ENCODE measurements at regions not wholly inside any gene's neighbourhood (a gene's known extent, or its start where the extent isn't known, plus 50 kb on each side); places are given as distances from the start of the nearest gene placed in this dataset.

DNA sequence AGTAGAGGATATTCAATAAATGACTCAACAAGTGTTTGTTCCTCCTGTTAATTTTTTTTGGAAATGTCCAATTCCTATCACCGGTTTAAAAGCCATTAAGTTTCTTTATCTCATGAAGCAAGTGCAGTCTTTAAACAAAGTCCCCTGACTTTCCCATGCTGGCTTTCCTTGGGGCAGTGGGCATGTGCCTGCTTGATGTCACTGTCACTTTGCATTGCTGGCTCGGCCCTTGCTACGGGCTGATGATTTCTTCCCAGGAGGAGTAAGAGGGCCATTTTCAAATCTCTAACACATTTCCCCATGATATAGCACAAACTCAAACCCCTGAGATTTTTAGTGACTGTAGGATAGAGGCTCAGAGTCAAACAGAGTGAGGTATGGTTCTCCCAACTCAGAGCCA, 275.8 kb upstream of the TENM3 start:
- SMC1A ChIA-PET (ENCODE audit: uncharacterized antibody, unreplicated experiment): no interaction called here
- H3K27me3 ChIP-seq (replicated peaks in 1 of 2; ENCODE audit: control insufficient read depth in 2 of 2, insufficient read depth in 2 of 2, low read length in 1 of 2): no peaks in the 10 kb centered on the region
- FAIRE-seq (no peak), ATAC-seq (no peak), DNase-seq (ENCODE audit: low read depth, low spot score) (no peak)
- no peak overlapping the region for H3K4me2 ChIP-seq (ENCODE audit: control insufficient read depth, insufficient read depth)
- H2AFZ ChIP-seq (ENCODE audit: control insufficient read depth, low read depth, low read length): no peak overlapping the region
- POLR2A ChIA-PET: no interaction called here
- RAD21 ChIA-PET (ENCODE audit: unreplicated experiment): no interaction called here
- in situ Hi-C loops (cut with MboI) (no loop called here), intact Hi-C loops (cut with micrococcal nuclease; ENCODE audit: unreplicated experiment) (no loop called here)
- no TSS peak for BruUV-seq (replicated peaks)
- H3K4me1 ChIP-seq (ENCODE audit: control insufficient read depth, insufficient read depth, low read length): no peaks in the 10 kb centered on the region
- CTCF ChIA-PET: no interaction called here
- no peaks in the 10 kb centered on the region for H4K20me1 ChIP-seq (ENCODE audit: control insufficient read depth, insufficient read depth)
- whole genome bisulfite sequencing (ENCODE audit: insufficient coverage, insufficient replicate concordance, low lambda C conversion rate, missing lambda C conversion rate): 98% methylated on average over 3 of the region's 3 CpGs
- H3K27ac ChIP-seq (ENCODE audit: control insufficient read depth, insufficient read depth): no peak overlapping the region
- H3K36me3 ChIP-seq (ENCODE audit: control insufficient read depth in 2 of 2, insufficient read depth in 2 of 2, low read length in 1 of 2): no peaks in the 10 kb centered on the region
- H3K9me3 ChIP-seq (replicated peaks; ENCODE audit: control insufficient read depth, insufficient read depth, low read length): no peaks in the 10 kb centered on the region; the same call in 2 of the 3 replicates
- H3K79me2 ChIP-seq (ENCODE audit: control insufficient read depth, insufficient read depth, low read length): no peaks in the 10 kb centered on the region
- TF ChIP-seq, protein P1, sequence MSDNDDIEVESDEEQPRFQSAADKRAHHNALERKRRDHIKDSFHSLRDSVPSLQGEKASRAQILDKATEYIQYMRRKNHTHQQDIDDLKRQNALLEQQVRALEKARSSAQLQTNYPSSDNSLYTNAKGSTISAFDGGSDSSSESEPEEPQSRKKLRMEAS (IDR thresholded peaks at IDR 0.05; ENCODE audit: low read depth, low read length): no peak
- TF ChIP-seq FOXK2 (IDR thresholded peaks at IDR 0.05) (no peak), MYC (IDR thresholded peaks at IDR 0.05; ENCODE audit: insufficient read depth, insufficient read length, insufficient replicate concordance, low read length, severe bottlenecking) (no peak), SIX5 (IDR thresholded peaks at IDR 0.05; ENCODE audit: low read depth, low read length, severe bottlenecking) (no peak), NFXL1 (IDR thresholded peaks at IDR 0.05; ENCODE audit: borderline replicate concordance) (no peak), MXI1 (IDR thresholded peaks at IDR 0.05; ENCODE audit: low read depth, low read length) (no peak), RB1 (IDR thresholded peaks at IDR 0.05; ENCODE audit: borderline replicate concordance) (no peak), SMAD1 (IDR thresholded peaks at IDR 0.05; ENCODE audit: low read depth, partially characterized antibody) (no peak), RAD21 (IDR thresholded peaks at IDR 0.05; ENCODE audit: insufficient read depth, low read depth, low read length) (no peak)
- TF ChIP-seq, protein P2, sequence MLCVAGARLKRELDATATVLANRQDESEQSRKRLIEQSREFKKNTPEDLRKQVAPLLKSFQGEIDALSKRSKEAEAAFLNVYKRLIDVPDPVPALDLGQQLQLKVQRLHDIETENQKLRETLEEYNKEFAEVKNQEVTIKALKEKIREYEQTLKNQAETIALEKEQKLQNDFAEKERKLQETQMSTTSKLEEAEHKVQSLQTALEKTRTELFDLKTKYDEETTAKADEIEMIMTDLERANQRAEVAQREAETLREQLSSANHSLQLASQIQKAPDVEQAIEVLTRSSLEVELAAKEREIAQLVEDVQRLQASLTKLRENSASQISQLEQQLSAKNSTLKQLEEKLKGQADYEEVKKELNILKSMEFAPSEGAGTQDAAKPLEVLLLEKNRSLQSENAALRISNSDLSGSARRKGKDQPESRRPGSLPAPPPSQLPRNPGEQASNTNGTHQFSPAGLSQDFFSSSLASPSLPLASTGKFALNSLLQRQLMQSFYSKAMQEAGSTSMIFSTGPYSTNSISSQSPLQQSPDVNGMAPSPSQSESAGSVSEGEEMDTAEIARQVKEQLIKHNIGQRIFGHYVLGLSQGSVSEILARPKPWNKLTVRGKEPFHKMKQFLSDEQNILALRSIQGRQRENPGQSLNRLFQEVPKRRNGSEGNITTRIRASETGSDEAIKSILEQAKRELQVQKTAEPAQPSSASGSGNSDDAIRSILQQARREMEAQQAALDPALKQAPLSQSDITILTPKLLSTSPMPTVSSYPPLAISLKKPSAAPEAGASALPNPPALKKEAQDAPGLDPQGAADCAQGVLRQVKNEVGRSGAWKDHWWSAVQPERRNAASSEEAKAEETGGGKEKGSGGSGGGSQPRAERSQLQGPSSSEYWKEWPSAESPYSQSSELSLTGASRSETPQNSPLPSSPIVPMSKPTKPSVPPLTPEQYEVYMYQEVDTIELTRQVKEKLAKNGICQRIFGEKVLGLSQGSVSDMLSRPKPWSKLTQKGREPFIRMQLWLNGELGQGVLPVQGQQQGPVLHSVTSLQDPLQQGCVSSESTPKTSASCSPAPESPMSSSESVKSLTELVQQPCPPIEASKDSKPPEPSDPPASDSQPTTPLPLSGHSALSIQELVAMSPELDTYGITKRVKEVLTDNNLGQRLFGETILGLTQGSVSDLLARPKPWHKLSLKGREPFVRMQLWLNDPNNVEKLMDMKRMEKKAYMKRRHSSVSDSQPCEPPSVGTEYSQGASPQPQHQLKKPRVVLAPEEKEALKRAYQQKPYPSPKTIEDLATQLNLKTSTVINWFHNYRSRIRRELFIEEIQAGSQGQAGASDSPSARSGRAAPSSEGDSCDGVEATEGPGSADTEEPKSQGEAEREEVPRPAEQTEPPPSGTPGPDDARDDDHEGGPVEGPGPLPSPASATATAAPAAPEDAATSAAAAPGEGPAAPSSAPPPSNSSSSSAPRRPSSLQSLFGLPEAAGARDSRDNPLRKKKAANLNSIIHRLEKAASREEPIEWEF (IDR thresholded peaks at IDR 0.05; ENCODE audit: insufficient replicate concordance, low read depth, low read length): no peak
- H3K9ac ChIP-seq (ENCODE audit: control insufficient read depth, insufficient read depth, low read length): no peak overlapping the region
- H3K4me3 ChIP-seq: no peak overlapping the region

Measured in GM12878 (cell line).